ENCODE measurements at regions not wholly inside any gene's neighbourhood (a gene's known extent, or its start where the extent isn't known, plus 50 kb on each side); places are given as distances from the start of the nearest gene placed in this dataset.

GRCh38 chr7:68601826-68602225 lies 996.4 kb upstream of the AUTS2 start:
- TF ChIP-seq, protein P1, sequence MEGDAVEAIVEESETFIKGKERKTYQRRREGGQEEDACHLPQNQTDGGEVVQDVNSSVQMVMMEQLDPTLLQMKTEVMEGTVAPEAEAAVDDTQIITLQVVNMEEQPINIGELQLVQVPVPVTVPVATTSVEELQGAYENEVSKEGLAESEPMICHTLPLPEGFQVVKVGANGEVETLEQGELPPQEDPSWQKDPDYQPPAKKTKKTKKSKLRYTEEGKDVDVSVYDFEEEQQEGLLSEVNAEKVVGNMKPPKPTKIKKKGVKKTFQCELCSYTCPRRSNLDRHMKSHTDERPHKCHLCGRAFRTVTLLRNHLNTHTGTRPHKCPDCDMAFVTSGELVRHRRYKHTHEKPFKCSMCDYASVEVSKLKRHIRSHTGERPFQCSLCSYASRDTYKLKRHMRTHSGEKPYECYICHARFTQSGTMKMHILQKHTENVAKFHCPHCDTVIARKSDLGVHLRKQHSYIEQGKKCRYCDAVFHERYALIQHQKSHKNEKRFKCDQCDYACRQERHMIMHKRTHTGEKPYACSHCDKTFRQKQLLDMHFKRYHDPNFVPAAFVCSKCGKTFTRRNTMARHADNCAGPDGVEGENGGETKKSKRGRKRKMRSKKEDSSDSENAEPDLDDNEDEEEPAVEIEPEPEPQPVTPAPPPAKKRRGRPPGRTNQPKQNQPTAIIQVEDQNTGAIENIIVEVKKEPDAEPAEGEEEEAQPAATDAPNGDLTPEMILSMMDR (IDR thresholded peaks at IDR 0.05), result no peak
- TF ChIP-seq POLR2A (IDR thresholded peaks at IDR 0.05), result no peak
